Left lung (tissue), 4 donors: ENCODE measurements at regions not wholly inside any gene's neighbourhood (a gene's known extent, or its start where the extent isn't known, plus 50 kb on each side); places are given as distances from the start of the nearest gene placed in this dataset.

ENCODE experiments used
- ATAC-seq: fragments of 200-7000 bp; cut with Tn5 transposase; one replicate; pipeline ENCODE4 v1.9.1; 2020; ENCODE audit warnings: moderate library complexity
- DNase-seq, 4 donors: peaks; one replicate each; pipeline ENCODE4 v3.0.0-alpha.2; 2013 to 2020
- H3K27ac ChIP-seq, 2 donors: fragments of 200-600 bp; sonication (generic) in 1 of 2; one replicate each; pipeline versions ENCODE4 v1.5.0 to v1.8.0; 2020 to 2021
- H3K27me3 ChIP-seq, 2 donors: fragments of 200-600 bp; sonication (generic) in 1 of 2; one replicate each; pipeline versions ENCODE4 v1.5.0 to v1.8.0; 2020 to 2021
- H3K36me3 ChIP-seq, 2 donors: fragments of 200-600 bp; sonication (generic) in 1 of 2; one replicate each; pipeline versions ENCODE4 v1.5.0 to v1.8.0; 2020 to 2021
- H3K4me1 ChIP-seq, 2 donors: fragments of 200-600 bp; one replicate each; pipeline ENCODE4 v1.8.0; 2021
- H3K4me3 ChIP-seq, 2 donors: fragments of 200-600 bp; sonication (generic) in 1 of 2; one replicate each; pipeline versions ENCODE4 v1.5.0 to v1.8.0; 2020 to 2021; ENCODE audit warnings: mild to moderate bottlenecking in 1 of 2
- H3K9me3 ChIP-seq, 2 donors: fragments of 200-600 bp; sonication (generic) in 1 of 2; one replicate each; pipeline versions ENCODE4 v1.5.0 to v1.8.0; 2020 to 2021
- intact Hi-C, 2 donors: fragments of 100-400 bp; cut with DNase I; formaldehyde crosslinking; loops; one replicate each; pipeline versions ENCODE4 v1.11.2 to v1.14.2; 2022
- TF ChIP-seq, protein P1 (sequence below), 2 donors: fragments of 200-600 bp; sonication (generic) in 1 of 2; IDR thresholded peaks; one replicate each; pipeline versions ENCODE4 v1.5.0 to v1.8.0; 2021; ENCODE audit warnings: antibody characterized with exemption in 2 of 2
- donor health status: DM: no; HTN: yes; CAD: no.
- donor health status: DM: no; HTN: no; CAD: no.

DNA sequence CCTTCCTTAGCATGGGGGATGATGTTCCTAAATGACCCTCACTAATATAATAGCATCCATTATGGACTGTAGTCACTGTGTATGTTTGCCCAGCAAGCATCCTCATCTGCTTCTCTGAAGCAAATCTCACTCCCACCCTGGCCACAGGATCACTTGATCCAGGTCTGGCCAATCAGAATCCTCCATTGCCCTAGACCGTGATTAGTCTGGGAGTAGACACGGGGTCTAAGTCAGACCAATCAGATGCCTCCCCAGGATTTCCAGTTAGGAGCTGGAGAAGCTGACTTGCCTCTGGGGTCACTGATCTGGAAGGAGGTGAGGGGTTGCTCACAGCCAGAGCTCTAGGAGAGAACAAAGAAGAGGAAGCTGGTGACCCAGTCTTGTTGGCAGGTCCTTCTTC is 153.9 kb downstream of the DHX35 start:
- TF ChIP-seq, protein P1, sequence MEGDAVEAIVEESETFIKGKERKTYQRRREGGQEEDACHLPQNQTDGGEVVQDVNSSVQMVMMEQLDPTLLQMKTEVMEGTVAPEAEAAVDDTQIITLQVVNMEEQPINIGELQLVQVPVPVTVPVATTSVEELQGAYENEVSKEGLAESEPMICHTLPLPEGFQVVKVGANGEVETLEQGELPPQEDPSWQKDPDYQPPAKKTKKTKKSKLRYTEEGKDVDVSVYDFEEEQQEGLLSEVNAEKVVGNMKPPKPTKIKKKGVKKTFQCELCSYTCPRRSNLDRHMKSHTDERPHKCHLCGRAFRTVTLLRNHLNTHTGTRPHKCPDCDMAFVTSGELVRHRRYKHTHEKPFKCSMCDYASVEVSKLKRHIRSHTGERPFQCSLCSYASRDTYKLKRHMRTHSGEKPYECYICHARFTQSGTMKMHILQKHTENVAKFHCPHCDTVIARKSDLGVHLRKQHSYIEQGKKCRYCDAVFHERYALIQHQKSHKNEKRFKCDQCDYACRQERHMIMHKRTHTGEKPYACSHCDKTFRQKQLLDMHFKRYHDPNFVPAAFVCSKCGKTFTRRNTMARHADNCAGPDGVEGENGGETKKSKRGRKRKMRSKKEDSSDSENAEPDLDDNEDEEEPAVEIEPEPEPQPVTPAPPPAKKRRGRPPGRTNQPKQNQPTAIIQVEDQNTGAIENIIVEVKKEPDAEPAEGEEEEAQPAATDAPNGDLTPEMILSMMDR (IDR thresholded peaks at IDR 0.05): no peak
- peaks cover 0 to 5% of the 10 kb centered on the region in 2 donors for H3K9me3 ChIP-seq
- H3K4me1 ChIP-seq: no peaks in the 10 kb centered on the region
- no peaks in the 10 kb centered on the region for H3K36me3 ChIP-seq
- H3K27me3 ChIP-seq: peaks cover 0 to 34% of the 10 kb centered on the region in 2 donors
- ATAC-seq (no peak), DNase-seq (no peak)
- no peak overlapping the region for H3K27ac ChIP-seq
- intact Hi-C loops: loop anchor here in 1 of 2 donors (10.0 kb wide), 1 partner anchor 319 kb away; no protein-coding TSS in a partner anchor
- H3K4me3 ChIP-seq: no peak overlapping the region

DNA sequence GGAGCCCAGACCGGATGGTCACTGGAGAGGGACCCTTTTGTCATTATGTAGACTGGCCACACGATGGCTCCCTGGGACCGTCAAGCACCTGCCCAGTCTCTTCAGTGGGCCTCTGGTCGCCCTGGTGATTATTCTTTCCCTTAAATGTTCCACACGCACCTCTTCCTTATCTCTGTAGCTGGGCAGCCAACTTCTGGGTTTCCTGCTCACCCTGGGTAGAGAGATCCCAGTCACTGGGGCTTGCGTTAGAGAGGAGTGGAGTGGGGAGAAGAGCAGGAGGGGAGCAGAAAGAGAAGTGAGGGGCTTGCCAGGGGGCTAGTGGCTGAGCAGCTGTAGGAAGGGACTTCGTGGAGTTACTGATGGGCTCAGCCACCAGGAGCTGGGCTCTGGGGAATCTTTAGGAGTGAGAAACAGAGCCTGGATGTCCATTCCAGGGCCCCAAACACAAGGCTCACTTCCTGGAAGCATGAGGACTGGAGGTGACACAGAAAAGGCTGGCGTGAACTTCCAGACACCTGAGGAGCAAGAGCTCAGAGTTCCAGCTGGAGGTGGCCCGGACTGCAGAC is 150.1 kb downstream of the DHX35 start:
- ATAC-seq: peak; percentile 90
- intact Hi-C loops: loop anchor here in 1 of 2 donors (10.0 kb wide), 1 partner anchor 323 kb away; no protein-coding TSS in a partner anchor

DNA sequence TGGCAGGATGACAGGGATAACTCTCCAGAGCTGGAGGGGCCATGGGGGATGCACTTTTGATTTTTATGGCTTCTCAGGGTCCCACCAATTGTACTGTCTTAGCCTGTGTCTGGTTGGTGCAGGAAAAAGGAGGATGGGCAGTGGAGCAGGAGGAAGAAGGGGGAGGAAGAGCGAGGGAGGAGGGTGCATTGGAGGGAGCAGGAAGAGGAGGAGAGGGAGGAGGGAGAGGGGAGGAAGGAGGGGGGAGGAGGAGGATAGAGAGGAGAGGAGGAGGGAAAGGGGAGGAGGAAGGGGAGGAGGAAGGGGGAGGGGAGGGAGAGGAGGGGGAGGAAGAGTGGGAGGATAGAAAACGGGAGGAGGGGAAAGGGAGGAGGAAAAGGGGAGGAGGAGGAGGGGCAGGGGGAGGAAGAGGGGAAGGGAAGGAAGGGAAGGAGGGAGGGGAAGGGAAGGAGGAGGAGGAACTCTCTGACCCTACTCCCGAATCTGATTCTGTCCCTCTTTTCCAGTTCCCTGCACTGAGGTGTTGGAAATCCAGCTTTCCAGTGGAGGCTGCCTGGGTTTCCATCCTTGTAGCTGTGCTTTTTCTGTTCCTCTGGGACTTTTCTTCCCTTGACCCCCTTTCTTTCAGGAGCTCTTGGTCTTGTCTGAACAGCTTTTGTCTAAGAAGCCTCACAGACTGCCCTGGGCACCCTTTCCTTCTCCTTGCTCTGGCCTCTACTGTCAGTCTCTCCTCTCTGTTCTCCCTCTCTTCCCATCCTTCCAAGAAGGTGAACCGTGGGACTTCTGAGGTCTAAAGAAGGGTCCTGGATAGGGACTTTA is 149.4 kb downstream of the DHX35 start:
- TF ChIP-seq, protein P1 (IDR thresholded peaks at IDR 0.05): no peak
- intact Hi-C loops: loop anchor here in 1 of 2 donors (10.0 kb wide), 1 partner anchor 323 kb away; no protein-coding TSS in a partner anchor
- no peak overlapping the region for H3K27ac ChIP-seq
- no peaks in the 10 kb centered on the region for H3K36me3 ChIP-seq
- ATAC-seq: no peak
- H3K4me3 ChIP-seq: no peak overlapping the region
- H3K9me3 ChIP-seq: no peaks in the 10 kb centered on the region
- H3K27me3 ChIP-seq: peaks cover 0 to 73% of the 10 kb centered on the region in 2 donors
- no peak for DNase-seq
- H3K4me1 ChIP-seq: no peaks in the 10 kb centered on the region

More for the DNA sequence above, 150.1 kb downstream of the DHX35 start:
- Histone ChIP-seq H3K27me3 (peaks cover 0 to 71% of the 10 kb centered on the region in 2 donors), H3K4me3 (no peak overlapping the region), H3K36me3 (no peaks in the 10 kb centered on the region), H3K9me3 (peaks cover 0 to under 1% of the 10 kb centered on the region in 2 donors), H3K27ac (no peak overlapping the region), H3K4me1 (no peaks in the 10 kb centered on the region)
- TF ChIP-seq, protein P1 (IDR thresholded peaks at IDR 0.05): peak; percentile 35 to 47
- DNase-seq: peak in 2 of 4 donors; percentile 33 to 53

DNA sequence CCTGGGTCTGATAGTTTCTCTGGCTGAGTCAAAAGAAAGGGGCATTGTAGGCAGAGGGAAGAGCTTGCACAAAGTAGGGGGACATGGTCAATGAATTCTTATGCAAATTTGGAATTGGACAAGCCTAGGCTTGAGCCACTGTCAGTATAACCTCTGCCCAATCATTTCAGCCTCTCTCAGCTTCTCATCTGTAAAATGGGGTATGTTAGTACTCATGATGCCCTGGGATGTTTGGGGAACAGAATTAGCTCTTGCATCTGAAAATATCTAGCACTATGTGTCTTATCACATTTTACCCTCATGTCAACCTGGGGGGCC is 148.6 kb downstream of the DHX35 start:
- intact Hi-C loops: loop anchor here in 1 of 2 donors (10.0 kb wide), 1 partner anchor 324 kb away; no protein-coding TSS in a partner anchor
- no peak for ATAC-seq
- TF ChIP-seq, protein P1 (IDR thresholded peaks at IDR 0.05): no peak

More for the DNA sequence above, 148.6 kb downstream of the DHX35 start:
- no peak for DNase-seq
- Histone ChIP-seq H3K4me1 (no peaks in the 10 kb centered on the region), H3K36me3 (no peaks in the 10 kb centered on the region), H3K27ac (no peak overlapping the region), H3K27me3 (peaks cover 0 to 73% of the 10 kb centered on the region in 2 donors), H3K9me3 (no peaks in the 10 kb centered on the region), H3K4me3 (no peak overlapping the region)
